ENCODE measurements at regions not wholly inside any gene's neighbourhood (a gene's known extent, or its start where the extent isn't known, plus 50 kb on each side); places are given as distances from the start of the nearest gene placed in this dataset.
"Not testable (repeated sequence)": the region's sequence is repeated elsewhere in the genome, so short reads cannot be mapped to it uniquely, and the experiment has no call there.

DNA sequence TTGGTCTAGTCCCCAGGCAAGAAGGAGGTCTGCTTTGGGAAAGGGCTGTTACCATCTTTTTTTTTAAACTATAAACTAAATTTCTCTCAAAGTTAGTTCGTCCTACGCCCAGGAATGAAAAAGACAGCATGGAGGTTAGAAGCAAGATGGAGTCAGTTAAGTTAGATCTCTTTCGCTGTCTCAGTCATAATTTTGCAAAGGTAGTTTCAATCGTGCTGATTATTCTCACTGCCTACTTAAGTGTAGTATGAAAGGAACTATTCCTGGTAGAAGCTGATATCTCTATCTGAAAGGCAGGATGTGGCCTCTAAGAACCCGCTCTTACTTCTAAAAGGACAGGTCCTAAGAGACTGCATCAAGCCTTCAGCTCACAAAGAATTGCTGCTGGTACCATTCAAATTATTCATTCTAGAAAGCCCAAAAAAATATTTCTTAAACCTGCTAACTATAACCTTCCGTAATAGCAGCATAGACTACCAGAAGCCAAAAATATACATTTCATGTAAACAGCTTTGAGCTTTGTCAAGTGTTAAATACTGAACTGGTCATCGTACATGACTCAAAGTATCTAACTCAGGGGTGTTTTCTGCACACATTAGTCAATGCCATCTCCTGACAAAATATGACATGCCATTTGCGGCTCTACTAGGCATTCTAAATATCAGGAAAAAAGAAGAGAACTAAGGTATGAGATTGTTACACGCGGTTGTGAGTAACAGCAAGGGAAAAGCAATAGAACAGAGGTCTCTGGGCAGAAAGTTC lies 96.0 kb upstream of the CCDC80 start:
- DNase-seq: no peak

DNA sequence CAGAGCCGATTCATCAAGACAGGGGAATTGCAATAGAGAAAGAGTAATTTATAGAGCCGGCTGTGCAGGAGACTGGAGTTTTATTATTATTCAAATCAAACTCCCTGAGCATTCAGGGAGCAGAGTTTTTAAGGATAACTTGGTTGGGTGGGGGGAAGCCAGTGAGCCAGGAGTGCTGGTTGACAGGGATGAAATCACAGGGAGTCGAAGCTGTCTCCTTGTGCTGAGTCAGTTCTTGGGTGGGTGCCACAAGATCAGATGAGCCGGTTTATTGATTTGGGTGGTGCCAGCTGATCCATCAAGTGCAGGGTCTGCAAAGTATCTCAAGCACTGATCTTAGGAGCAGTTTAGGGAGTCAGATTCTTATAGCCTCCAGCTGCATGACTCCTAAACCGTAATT lies 95.4 kb upstream of the CCDC80 start:
- DNase-seq: no peak

DNA sequence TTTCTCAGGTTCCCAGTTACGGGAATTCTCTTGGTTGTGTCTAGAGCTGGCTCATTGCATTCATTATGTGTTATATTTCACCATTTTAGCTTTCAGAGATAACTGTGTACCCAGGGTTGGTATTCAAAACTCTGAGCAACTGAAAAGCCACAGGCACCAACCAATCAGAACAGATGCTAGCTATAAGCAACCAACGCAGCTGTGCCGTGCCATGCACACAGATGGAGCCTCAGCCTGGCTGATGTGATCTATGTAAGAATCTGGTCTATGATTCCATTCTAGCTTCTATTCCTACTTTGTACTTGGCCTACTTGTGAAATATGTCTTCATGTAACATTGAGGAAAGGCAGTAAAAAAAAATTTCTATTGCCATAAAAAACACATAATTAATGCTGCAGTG lies 95.0 kb upstream of the CCDC80 start:
- DNase-seq: no peak

DNA sequence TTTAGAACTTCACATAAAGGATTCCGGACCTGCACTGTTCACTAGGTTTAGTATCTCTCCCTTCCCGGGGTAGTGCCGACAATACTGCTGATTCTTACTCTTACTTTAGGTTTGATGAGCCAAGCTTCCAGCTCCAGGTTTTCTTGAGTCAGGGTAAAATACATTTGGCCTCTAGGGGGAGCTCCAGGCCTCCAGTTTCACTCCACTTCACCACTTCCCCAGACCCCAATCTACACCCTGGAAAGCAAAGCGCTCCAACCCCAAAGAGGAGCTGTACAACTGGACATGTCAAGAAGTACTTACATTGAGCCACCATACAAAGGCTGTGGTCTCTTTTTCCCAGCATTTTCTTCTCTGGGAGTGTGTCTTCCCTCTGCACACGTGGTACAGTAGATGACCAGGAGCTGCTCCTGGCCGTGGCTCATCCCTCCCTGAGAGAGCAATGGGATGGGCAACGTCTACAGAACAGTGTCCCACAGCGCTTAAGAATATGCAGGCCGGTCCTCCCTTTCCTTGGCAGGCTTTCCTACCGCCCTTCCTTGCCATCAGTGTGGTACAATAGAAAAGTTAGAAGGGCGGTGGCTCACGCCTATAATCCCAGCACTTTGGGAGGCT lies 93.9 kb upstream of the CCDC80 start:
- DNase-seq: peak; percentile 64

DNA sequence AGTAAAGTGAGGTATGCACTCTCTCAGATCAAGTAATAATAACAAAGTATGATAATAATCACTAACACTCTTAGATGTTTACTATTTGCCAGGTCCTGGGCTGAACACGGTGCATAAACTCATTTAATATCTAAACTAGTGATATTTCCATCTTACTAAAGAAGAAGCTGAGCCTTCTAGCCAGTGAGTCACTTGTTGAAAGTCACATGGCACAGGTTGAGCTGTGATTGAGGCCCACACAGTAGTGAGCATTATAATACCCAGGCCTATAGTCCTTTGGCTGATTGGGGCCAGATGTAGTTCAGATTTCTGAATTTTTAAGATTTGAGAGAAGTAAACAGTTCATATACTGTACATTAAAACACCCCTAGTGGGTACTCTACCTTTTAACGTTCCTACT lies 93.2 kb upstream of the CCDC80 start:
- no peak for DNase-seq

DNA sequence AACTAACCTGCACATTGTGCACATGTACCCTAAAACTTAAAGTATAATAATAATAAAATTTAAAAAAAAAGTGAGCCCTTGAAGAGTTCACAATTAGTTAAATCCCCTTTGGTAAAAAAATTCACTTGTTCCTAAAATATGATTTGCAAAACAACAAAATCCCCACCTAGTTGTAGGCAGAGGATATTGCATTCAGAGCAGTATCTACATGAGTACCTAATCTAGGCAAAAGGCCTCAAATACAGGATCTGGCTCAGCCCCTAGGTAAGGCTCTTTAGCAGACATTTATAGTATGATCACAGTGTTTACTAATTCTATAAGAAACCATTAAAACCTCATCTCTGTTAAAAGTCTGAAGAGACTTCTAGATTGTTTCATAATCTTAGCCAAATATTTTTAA lies 89.3 kb upstream of the CCDC80 start:
- DNase-seq: no peak

DNA sequence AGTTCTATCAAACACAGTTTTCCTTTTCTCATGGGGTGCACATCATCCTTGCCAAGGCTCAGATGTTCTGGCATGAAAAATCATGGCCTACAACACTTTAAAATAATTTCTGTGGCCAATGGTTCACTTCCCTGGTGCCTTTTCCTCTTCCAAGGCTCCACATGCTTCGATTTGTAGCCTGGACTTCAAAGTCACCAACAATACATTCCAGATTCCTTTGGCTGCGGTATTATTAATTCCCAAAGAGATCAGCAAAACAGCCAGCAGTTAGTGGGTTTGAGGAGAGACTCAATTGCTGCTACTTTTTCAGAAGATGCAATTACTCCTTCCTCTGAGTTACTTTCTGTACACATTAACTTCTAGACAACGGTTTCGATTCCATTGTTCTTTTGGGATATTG lies 80.3 kb upstream of the CCDC80 start:
- DNase-seq: no peak

DNA sequence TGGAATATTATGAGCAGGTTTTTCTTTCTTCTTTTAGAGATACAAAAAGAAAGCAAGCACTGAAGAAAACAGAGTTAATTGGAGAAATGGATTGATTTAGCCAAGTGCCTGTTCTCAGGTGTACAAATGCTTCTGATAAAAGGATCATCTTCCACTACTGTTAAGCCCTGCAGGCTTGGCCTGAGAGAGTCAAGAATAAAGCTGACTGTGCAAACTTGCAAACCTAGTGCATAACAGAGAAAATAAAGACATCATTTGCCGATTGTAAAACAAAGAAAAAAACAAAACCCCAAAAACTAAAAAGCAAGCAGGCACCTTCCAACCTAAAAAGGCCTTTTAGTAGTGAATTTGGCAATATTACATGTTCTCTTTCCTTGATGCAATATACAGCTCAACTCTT lies 78.0 kb upstream of the CCDC80 start:
- DNase-seq: no peak

DNA sequence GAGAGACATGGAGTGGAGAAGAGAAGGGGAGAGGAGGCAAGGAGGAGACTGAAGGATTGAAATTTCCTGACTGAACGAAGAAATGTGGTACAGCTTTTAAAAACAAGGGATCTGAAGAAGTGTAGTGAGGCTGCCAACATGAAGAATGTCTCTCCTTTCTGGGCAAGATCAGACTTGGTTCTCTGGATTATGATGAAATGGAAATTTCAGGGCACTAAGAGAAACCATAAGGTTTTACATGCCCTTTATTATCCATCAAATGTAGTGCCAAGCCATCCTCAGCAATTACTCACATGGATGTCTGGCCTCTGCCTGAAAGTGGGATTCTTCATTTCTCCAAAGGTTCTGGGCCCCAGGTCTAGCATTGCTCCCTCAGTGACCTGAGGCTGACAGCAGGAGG lies 77.6 kb upstream of the CCDC80 start:
- DNase-seq: no peak

DNA sequence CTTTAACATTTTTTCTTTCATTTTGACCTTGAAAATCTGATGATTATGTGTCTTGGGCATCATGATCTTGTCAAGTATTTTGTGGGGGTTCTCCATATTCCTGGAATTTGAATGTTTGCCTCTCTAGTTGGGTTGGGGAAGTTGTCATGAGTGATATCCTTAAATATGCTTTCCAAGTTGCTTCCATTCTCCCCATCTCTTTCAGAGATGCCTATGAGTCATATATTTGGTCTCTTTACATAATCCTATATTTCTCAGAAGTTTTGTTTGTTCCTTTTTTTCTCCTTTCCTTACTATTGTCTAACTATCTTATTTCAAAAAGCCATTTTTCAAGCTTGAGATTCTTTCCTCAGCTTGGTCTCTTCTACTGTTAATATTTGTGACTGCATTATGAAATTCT lies 69.0 kb upstream of the CCDC80 start:
- DNase-seq: no peak

DNA sequence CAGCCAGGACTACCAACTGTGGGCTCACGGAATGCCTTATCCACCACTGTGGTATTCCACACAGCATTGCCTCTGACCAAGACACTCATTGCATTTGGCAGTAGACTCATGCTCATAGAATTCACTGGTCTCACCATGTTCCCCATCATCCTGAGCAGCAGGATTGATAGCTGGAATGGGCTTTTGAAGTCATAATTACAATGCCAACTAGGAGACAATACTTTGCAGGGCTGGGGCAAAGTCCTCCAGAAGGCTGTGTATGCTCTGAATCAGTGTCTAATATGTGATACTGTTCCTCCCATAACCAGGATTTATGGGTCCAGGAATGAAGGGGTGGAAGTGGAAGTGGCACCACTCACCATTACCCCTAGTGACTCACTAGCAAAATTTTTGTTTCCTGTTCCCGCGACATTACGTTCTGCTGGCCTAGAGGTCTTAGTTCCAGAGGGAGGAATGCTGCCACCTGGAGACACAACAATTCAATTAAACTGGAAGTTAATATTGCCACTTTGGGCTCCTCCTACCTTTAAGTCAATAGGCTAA lies 58.6 kb upstream of the CCDC80 start:
- no peak for DNase-seq

DNA sequence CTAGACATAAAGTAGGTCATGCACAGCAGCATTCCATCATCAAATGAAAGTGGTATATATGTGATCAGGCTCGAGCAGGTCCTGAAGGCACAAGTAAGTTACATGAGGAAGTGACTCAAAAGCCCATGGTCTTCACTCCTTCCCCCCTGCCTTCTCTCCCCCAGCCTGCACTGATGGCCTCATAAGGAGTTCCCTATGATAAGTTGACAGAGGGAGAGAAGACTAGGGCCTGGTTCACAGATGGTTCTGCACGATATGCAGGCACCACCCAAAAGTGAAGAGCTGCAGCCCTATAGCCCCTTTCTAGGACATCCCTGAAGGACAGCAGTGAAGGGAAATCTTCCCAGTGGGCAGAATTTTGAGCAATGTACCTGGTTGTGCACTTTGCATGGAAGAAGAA lies 57.5 kb upstream of the CCDC80 start:
- not testable (repeated sequence) for DNase-seq

DNA sequence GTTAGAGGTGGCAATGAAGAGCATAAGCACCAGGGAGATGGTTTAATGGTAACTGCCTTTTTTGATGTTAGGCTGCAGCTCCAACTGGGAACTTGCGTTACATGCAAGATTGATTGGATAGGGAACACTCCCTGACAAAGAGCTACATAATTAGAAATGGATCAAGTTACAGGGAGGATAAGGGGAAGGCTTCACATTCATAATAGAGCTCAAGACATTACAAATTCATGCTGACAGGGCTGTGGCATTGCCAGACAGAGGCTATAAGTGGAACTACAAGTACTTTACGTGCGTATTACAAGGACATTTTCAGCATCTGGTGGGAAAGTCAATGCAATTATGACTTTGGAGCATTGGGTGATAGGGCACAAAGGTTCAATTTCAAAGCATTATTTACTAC lies 55.3 kb upstream of the CCDC80 start:
- DNase-seq: not testable (repeated sequence)

DNA sequence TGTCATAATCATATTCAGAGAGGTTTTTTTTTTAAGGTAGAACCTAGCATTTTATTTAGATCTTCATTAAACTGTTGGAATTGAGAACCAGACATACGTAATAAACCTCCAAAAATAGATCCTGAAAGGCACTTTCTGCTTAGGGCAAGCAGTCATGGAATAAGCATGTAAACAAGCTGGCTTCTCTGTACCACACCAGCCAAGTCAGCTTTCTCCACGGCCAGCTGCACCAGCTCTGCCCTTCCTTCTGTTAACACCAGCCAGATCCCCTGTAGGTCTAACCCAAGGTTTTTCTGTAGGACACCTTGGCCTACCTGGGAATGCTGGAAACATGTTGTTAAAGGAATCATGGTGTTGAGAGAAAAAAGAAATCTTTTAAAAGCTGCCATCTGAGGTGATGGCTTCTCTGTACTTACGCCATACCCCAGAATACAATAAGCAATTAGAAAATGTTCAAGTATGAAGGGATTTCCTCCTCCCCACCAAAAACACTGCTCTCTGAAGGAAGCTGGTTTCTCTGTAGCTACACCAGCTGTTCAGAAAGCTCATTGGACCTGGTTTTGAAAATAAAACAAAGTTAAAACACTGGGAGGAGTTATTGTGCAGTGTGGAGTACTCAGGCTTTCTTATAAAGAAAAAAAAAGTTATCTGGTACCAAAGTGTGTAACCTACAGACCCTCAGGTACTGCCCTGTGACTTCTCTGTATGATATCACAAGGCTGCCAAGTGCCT lies 54.6 kb upstream of the CCDC80 start:
- DNase-seq: not testable (repeated sequence)

DNA sequence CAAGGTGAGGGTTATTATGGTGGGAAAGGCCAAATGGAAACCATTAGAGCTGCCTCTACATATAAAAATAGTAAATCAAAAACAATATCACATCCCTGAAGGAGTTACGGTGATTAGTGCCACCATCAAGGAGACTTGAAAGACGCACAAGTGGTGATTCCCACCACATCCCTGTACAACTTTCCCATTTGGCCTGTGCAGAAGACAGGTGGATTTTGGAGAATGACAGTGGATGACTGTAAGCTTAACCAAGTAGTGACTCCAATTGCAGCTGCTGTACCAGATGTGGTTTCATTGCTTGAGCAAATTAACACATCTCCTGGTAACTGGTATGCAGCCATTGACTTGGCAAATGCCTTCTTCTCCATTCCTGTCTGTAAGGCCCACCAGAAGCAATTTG lies 54.0 kb upstream of the CCDC80 start:
- not testable (repeated sequence) for DNase-seq

DNA sequence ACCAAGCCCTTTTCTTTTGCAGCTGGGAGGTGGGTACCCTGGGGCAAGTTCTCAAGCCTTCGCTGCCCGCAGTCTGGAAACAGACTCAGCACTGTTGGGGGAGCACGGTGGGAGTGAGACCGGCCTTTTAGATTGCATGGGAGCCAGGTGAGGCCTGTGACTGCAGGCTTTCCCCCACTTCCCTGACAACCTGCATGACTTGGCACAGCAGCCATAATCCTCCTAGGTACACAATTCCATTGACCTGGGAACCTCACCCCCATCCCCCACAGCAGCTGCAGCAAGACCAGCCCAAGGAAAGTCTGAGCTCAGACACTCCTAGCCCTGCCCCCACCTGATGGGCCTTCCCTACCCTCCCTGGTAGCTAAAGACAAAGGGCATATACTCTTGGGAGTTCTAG lies 52.2 kb upstream of the CCDC80 start:
- DNase-seq: no peak

Data from activated gamma-delta T cell treated with Interleukin-2 at 50 U/mL for 16 hours (primary cell).